Neural progenitor cell (in vitro differentiated cells): ENCODE measurements at regions not wholly inside any gene's neighbourhood (a gene's known extent, or its start where the extent isn't known, plus 50 kb on each side); places are given as distances from the start of the nearest gene placed in this dataset.

ENCODE experiments used
- CTCF ChIP-seq: fragments of 200-600 bp; sonication (generic); IDR thresholded peaks from 2 replicates; pipeline ENCODE4 v1.5.1; 2017; ENCODE audit warnings: antibody characterized with exemption, mild to moderate bottlenecking
- EZH2phosphoT487 ChIP-seq: fragments of 200-600 bp; sonication (generic); IDR thresholded peaks from 2 replicates; pipeline ENCODE4 v1.6.1; 2017; ENCODE audit warnings: antibody characterized with exemption

GRCh38 chr5:158623971-158624370, 475.7 kb downstream of the EBF1 start:
- TF ChIP-seq CTCF = no peak
- no peak for TF ChIP-seq EZH2phosphoT487
